Astrocyte of the cerebellum (primary cell): ENCODE measurements at regions not wholly inside any gene's neighbourhood (a gene's known extent, or its start where the extent isn't known, plus 50 kb on each side); places are given as distances from the start of the nearest gene placed in this dataset.

ENCODE experiments used
- DNase-seq: peaks from one replicate; pipeline ENCODE4 v3.0.0-alpha.2; 2011; ENCODE audit warnings: low read depth
- H3K4me3 ChIP-seq: 2 replicates; pipeline ENCODE4 v1.5.1; 2011; ENCODE audit warnings: mild to moderate bottlenecking, low read depth, low read length, moderate library complexity
- in situ Hi-C: cut with HindIII; loops from 2 replicates; pipeline ENCODE4 v1.10.0; 2017; ENCODE audit warnings: low sequenced_read_pairs
- TF ChIP-seq, protein P1 (sequence below): IDR thresholded peaks from 2 replicates; pipeline ENCODE4 v1.5.1; 2012; ENCODE audit warnings: low read length, low read depth, moderate library complexity, mild to moderate bottlenecking; ENCODE audit errors: missing control alignments

DNA sequence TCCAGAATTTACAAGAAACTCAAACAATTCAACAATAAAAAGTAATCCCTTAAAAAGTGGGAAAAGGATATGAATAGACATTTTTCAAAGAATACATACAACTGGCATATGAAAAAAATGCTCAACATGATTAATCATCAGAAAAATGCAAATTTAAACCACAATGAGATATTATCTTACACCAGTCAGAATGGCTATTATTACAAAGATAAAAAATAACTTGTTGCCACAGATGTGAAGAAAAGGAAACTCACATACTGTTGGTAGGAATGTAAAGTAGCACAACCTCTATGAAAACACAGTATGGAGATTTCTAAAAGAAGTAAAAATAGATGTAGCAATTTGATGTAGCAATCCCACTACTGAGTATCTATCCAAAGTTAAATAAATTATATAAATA lies 65.1 kb upstream of the DIAPH2 start:
- DNase-seq = no peak
- H3K4me3 ChIP-seq = no peak overlapping the region
- TF ChIP-seq, protein P1, sequence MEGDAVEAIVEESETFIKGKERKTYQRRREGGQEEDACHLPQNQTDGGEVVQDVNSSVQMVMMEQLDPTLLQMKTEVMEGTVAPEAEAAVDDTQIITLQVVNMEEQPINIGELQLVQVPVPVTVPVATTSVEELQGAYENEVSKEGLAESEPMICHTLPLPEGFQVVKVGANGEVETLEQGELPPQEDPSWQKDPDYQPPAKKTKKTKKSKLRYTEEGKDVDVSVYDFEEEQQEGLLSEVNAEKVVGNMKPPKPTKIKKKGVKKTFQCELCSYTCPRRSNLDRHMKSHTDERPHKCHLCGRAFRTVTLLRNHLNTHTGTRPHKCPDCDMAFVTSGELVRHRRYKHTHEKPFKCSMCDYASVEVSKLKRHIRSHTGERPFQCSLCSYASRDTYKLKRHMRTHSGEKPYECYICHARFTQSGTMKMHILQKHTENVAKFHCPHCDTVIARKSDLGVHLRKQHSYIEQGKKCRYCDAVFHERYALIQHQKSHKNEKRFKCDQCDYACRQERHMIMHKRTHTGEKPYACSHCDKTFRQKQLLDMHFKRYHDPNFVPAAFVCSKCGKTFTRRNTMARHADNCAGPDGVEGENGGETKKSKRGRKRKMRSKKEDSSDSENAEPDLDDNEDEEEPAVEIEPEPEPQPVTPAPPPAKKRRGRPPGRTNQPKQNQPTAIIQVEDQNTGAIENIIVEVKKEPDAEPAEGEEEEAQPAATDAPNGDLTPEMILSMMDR = no peak
- in situ Hi-C loops = no loop called here

DNA sequence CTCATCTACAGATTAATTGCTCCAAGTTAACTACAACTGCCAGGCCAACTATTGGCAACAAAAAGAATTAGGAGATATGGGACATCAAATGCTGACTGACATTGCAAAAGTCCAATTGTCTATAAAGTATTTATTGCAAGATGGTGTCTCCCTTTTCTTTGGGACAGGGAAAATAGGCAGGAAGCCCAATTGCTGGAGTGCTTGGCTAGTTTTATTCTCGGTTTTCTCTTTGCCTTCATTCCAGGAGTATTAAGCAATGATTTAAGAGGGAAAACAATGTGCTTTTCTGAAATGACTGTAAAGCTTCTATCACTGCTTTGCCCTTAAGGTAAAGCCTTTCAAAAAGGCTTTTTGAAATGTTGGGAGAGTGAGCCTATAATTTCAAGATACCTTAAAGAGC lies 62.8 kb upstream of the DIAPH2 start:
- DNase-seq = no peak
- TF ChIP-seq, protein P1 = no peak
- H3K4me3 ChIP-seq = no peak overlapping the region
- in situ Hi-C loops = no loop called here
